Natural killer cell (primary cell): ENCODE measurements at regions not wholly inside any gene's neighbourhood (a gene's known extent, or its start where the extent isn't known, plus 50 kb on each side); places are given as distances from the start of the nearest gene placed in this dataset.

Experiments used
- ATAC-seq, 3 donors: fragments of 150-1000 bp in 2 of 3; fragments of 200-7000 bp in 1 of 3; cut with Tn5 transposase; 1 replicate in 1 of 3; 2 replicates in 2 of 3; pipeline ENCODE4 v1.10.0; 2021; ENCODE audit warnings: mild to moderate bottlenecking in 2 of 3, moderate library complexity in 2 of 3
- DNase-seq, 2 donors: peaks; one replicate each; pipeline versions ENCODE4 v3.0.0 to v3.0.0-alpha.2; 2013 to 2021; ENCODE audit warnings: mixed read lengths in 1 of 2
- H3K27ac ChIP-seq: one replicate; pipeline ENCODE4 v1.5.1; 2013; ENCODE audit warnings: mild to moderate bottlenecking, low read length
- H3K27me3 ChIP-seq: one replicate; pipeline ENCODE4 v1.6.1; 2013; ENCODE audit warnings: low read length; ENCODE audit not compliant: control insufficient read depth, insufficient read depth
- H3K36me3 ChIP-seq: one replicate; pipeline ENCODE4 v1.6.1; 2013; ENCODE audit warnings: low read length; ENCODE audit not compliant: control insufficient read depth, insufficient read depth
- H3K4me1 ChIP-seq: one replicate; pipeline ENCODE4 v1.6.1; 2013; ENCODE audit warnings: low read length; ENCODE audit not compliant: control insufficient read depth, insufficient read depth
- H3K4me3 ChIP-seq: one replicate; pipeline ENCODE4 v1.5.1; 2013; ENCODE audit warnings: low read length
- H3K9me3 ChIP-seq: one replicate; pipeline ENCODE4 v1.6.1; 2013; ENCODE audit warnings: low read length; ENCODE audit not compliant: control insufficient read depth, insufficient read depth
- H3K27ac Mint-ChIP-seq, 2 donors: one replicate each; pipeline ENCODE4 v1.8.0; 2022; ENCODE audit warnings: mild to moderate bottlenecking in 2 of 2, mixed read lengths in 2 of 2, moderate library complexity in 1 of 2
- H3K27me3 Mint-ChIP-seq, 2 donors: one replicate each; pipeline ENCODE4 v1.8.0; 2022; ENCODE audit warnings: low read depth in 2 of 2, mixed read lengths in 2 of 2
- H3K36me3 Mint-ChIP-seq: one replicate; pipeline ENCODE4 v1.8.0; 2022; ENCODE audit warnings: mixed read lengths
- H3K4me1 Mint-ChIP-seq, 2 donors: one replicate each; pipeline ENCODE4 v1.8.0; 2022; ENCODE audit warnings: mixed read lengths in 2 of 2
- H3K4me3 Mint-ChIP-seq: one replicate; pipeline ENCODE4 v1.8.0; 2022; ENCODE audit warnings: mild to moderate bottlenecking, moderate library complexity, mixed read lengths
- H3K9me3 Mint-ChIP-seq, 2 donors: one replicate each; pipeline ENCODE4 v1.8.0; 2022; ENCODE audit warnings: mixed read lengths in 2 of 2
- CTCF ChIP-seq: fragments of 200-600 bp; IDR thresholded peaks from one replicate; pipeline ENCODE4 v1.8.0; 2022; ENCODE audit warnings: antibody characterized with exemption
- WGBS: methylation state at CpG from one replicate; pipeline ENCODE4 v1.1.7; 2013; ENCODE audit warnings: missing lambda C conversion rate; ENCODE audit not compliant: insufficient coverage; 5-methylcytosine and 5-hydroxymethylcytosine counted together
- intact Hi-C: fragments of 100-400 bp; cut with micrococcal nuclease; formaldehyde crosslinking; loops from one replicate; pipeline ENCODE4 v1.14.2; 2022

DNA sequence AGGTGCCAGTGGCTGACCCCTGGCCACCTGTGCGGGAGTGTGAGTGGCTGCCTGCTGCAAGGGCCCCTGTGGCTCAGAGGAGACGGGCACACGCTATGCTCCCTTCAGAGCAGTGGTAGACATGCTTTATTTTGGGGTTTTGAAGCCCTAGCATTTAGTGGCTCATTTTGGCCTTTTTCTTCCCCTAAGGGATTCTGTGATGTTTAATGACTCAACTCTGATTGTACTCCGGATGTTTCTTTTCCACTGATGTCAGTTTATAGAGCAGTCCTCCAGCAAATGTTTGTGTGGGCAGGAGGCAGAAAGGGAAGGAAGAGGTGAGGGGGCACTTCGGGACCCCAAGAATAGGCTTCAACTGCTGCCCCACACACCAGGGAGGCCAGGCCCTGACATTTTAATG, 288.9 kb upstream of the C2CD4B start:
- WGBS: 84% methylated on average over 5 of the region's 5 CpGs

DNA sequence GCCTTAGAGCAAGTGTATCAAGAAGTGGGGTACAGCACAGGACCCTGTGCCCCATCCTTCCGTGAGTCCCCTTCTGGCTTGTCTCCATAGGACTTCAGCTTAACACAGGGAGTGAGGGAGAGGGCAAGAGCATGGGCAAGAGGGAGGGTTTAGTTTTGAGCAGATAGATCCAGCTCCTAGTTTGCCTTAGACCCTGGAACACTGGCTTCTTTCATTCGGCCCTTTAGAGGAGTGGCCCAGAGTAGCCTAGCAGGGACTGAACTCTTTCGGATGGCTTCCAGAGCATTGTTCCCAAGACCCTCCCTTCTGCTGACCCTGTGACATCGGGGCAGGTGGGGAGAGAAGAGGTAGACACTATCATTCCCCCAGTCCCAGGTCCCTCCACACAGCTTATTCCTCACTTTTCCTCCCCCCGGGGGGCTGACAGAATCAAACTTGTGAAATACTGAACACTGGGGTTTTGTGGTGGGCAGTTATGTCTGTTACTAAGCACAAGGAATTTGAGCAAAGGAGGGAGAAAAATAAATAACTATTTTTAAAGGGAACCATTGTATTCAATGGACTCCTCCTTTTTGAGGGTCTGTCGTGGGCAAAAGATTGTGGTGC, 289.6 kb upstream of the C2CD4B start:
- intact Hi-C loops: no loop called here
- H3K27ac Mint-ChIP-seq: no peak overlapping the region
- H3K4me3 Mint-ChIP-seq: no peak overlapping the region
- H3K36me3 ChIP-seq: no peaks in the 10 kb centered on the region
- no peaks in the 10 kb centered on the region for H3K4me1 Mint-ChIP-seq
- no peaks in the 10 kb centered on the region for H3K4me1 ChIP-seq
- no peaks in the 10 kb centered on the region for H3K9me3 ChIP-seq
- no peak overlapping the region for H3K4me3 ChIP-seq
- no peak for TF ChIP-seq CTCF
- no peaks in the 10 kb centered on the region for H3K27me3 Mint-ChIP-seq
- H3K27ac ChIP-seq: no peak overlapping the region
- DNase-seq (no peak), ATAC-seq (no peak)
- no peaks in the 10 kb centered on the region for H3K27me3 ChIP-seq
- no peaks in the 10 kb centered on the region for H3K36me3 Mint-ChIP-seq
- no peaks in the 10 kb centered on the region for H3K9me3 Mint-ChIP-seq
- 92% methylated on average over 3 of the region's 6 CpGs for WGBS

More for the DNA sequence above, 288.9 kb upstream of the C2CD4B start:
- TF ChIP-seq CTCF: no peak
- Histone ChIP-seq H3K36me3 (no peaks in the 10 kb centered on the region), H3K27me3 (no peaks in the 10 kb centered on the region), H3K27ac (no peak overlapping the region), H3K4me1 (no peaks in the 10 kb centered on the region), H3K4me3 (no peak overlapping the region), H3K9me3 (no peaks in the 10 kb centered on the region)
- Mint-ChIP-seq H3K27ac (no peak overlapping the region), H3K27me3 (no peaks in the 10 kb centered on the region), H3K4me1 (no peaks in the 10 kb centered on the region), H3K4me3 (no peak overlapping the region), H3K36me3 (no peaks in the 10 kb centered on the region), H3K9me3 (no peaks in the 10 kb centered on the region)
- no peak for DNase-seq
- no peak for ATAC-seq
- intact Hi-C loops: no loop called here

GRCh38 chr15:62455441-62455921, 290.4 kb upstream of the C2CD4B start:
- H3K27ac Mint-ChIP-seq: no peak overlapping the region

More at GRCh38 chr15:62455441-62455921, 290.4 kb upstream of the C2CD4B start:
- no peaks in the 10 kb centered on the region for H3K27me3 Mint-ChIP-seq
- intact Hi-C loops: no loop called here
- H3K36me3 Mint-ChIP-seq: no peaks in the 10 kb centered on the region
- Histone ChIP-seq H3K27ac (no peak overlapping the region), H3K4me3 (no peak overlapping the region), H3K36me3 (no peaks in the 10 kb centered on the region), H3K9me3 (no peaks in the 10 kb centered on the region), H3K4me1 (no peaks in the 10 kb centered on the region), H3K27me3 (no peaks in the 10 kb centered on the region)
- ATAC-seq: no peak
- DNase-seq: no peak
- 88% methylated on average over 11 of the region's 12 CpGs for WGBS
- no peaks in the 10 kb centered on the region for H3K9me3 Mint-ChIP-seq
- no peaks in the 10 kb centered on the region for H3K4me1 Mint-ChIP-seq
- no peak overlapping the region for H3K4me3 Mint-ChIP-seq
- no peak for TF ChIP-seq CTCF
